HCT116 (cell line): ENCODE measurements at regions not wholly inside any gene's neighbourhood (a gene's known extent, or its start where the extent isn't known, plus 50 kb on each side); places are given as distances from the start of the nearest gene placed in this dataset.

Source experiments
- POLR2A ChIP-seq: IDR thresholded peaks from 2 replicates; pipeline ENCODE4 v1.7.0; 2011; ENCODE audit warnings: borderline replicate concordance; ENCODE audit not compliant: insufficient read depth, insufficient read length; ENCODE audit errors: extremely low read depth
- POLR2AphosphoS5 ChIP-seq: IDR thresholded peaks from 2 replicates; pipeline ENCODE4 v1.6.1; 2011; ENCODE audit warnings: mild to moderate bottlenecking, low read depth, low read length, moderate library complexity
- TF ChIP-seq, protein P1 (sequence below), 3 experiments: fragments of 200-600 bp in 1 of 3; sonication (generic) in 1 of 3; IDR thresholded peaks in 2 of 3; conservative IDR thresholded peaks in 1 of 3; 2 replicates each; pipeline ENCODE4 v1.5.1; 2012 to 2017; ENCODE audit warnings: low read depth in 2 of 3, low read length in 2 of 3, antibody characterized with exemption in 1 of 3, borderline replicate concordance in 1 of 3, control low read depth in 1 of 3, mild to moderate bottlenecking in 1 of 3, mixed read lengths in 1 of 3, mixed run types in 1 of 3, moderate library complexity in 1 of 3; ENCODE audit not compliant: insufficient read depth in 1 of 3

DNA sequence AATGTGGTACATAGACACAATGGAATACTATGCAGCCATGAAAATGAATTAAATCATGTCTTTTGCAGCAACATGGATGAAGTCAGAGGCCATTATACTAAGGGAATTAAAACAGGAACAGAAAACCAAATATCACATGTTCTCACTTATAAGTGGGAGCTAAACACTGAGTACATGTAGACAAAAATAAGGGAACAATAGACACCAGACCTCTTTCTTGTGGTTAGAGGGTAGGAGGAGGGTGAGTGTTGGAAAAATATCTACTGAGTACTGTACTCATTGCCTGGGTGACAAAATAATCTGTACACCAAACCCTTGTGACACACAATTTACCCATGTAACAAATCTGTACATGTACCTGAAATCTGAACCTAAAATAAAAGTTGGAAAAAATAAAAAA is 59.1 kb upstream of the ANO5 start:
- no peak for TF ChIP-seq POLR2A
- no peak for TF ChIP-seq POLR2AphosphoS5
- TF ChIP-seq, protein P1, sequence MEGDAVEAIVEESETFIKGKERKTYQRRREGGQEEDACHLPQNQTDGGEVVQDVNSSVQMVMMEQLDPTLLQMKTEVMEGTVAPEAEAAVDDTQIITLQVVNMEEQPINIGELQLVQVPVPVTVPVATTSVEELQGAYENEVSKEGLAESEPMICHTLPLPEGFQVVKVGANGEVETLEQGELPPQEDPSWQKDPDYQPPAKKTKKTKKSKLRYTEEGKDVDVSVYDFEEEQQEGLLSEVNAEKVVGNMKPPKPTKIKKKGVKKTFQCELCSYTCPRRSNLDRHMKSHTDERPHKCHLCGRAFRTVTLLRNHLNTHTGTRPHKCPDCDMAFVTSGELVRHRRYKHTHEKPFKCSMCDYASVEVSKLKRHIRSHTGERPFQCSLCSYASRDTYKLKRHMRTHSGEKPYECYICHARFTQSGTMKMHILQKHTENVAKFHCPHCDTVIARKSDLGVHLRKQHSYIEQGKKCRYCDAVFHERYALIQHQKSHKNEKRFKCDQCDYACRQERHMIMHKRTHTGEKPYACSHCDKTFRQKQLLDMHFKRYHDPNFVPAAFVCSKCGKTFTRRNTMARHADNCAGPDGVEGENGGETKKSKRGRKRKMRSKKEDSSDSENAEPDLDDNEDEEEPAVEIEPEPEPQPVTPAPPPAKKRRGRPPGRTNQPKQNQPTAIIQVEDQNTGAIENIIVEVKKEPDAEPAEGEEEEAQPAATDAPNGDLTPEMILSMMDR (IDR thresholded peaks at IDR 0.05 in 2 of 3, conservative IDR thresholded peaks at IDR 0.05 in 1 of 3; ENCODE audit: borderline replicate concordance in 1 of 3, insufficient read depth in 1 of 3, low read depth in 2 of 3, low read length in 2 of 3), result no peak
